ENCODE measurements at regions not wholly inside any gene's neighbourhood (a gene's known extent, or its start where the extent isn't known, plus 50 kb on each side); places are given as distances from the start of the nearest gene placed in this dataset.

DNA sequence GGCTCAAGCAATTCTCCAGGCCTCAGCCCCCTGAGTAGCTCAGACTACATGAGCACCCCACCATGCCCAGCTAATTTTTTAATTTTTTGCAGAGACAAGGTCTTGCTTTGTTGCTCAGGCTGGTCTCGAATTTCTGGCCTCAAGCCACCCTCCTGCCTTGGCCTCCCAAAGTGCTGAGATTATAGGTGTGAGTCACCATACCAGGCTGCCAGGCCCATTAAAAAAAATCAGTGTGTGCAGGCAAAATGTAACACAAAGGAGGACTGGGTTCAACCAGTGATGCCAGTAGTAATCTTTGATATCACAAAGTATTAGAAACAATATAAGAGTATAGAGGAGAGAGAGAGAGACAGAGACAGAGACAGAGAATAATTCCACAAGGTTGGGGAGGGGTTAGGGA lies 322.7 kb downstream of the MSX2 start:
- ATAC-seq: no peak
- no peak for TF ChIP-seq TOX (CRISPR knock-in tag; IDR thresholded peaks at IDR 0.05; ENCODE audit: borderline replicate concordance)
- no peak for TF ChIP-seq OSR1 (CRISPR knock-in tag; IDR thresholded peaks at IDR 0.05)
- no peak for TF ChIP-seq PPARA (CRISPR knock-in tag; IDR thresholded peaks at IDR 0.05; ENCODE audit: borderline replicate concordance)
- TF ChIP-seq, protein P1, sequence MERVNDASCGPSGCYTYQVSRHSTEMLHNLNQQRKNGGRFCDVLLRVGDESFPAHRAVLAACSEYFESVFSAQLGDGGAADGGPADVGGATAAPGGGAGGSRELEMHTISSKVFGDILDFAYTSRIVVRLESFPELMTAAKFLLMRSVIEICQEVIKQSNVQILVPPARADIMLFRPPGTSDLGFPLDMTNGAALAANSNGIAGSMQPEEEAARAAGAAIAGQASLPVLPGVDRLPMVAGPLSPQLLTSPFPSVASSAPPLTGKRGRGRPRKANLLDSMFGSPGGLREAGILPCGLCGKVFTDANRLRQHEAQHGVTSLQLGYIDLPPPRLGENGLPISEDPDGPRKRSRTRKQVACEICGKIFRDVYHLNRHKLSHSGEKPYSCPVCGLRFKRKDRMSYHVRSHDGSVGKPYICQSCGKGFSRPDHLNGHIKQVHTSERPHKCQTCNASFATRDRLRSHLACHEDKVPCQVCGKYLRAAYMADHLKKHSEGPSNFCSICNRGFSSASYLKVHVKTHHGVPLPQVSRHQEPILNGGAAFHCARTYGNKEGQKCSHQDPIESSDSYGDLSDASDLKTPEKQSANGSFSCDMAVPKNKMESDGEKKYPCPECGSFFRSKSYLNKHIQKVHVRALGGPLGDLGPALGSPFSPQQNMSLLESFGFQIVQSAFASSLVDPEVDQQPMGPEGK (CRISPR knock-in tag; IDR thresholded peaks at IDR 0.05; ENCODE audit: borderline replicate concordance): no peak

DNA sequence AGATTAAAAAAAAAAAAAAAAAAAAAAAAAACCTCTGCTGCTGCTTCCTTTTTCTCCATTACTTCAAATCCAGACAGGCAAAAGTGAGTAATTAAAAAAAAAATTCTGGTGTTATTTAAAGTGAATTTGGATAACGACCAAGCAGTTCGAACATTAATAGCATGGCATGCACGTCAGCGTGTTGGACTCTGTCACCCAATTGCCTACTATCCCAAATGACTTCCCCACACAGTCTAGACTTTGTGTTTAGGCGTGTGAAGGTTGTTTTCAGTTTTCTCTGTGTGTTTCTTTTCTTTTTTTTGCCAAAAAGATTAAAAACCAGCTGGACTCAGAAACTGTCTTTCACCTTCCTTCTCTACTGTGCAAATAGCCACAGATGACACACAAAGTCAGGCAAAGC lies 321.4 kb downstream of the MSX2 start:
- no peak for ATAC-seq

DNA sequence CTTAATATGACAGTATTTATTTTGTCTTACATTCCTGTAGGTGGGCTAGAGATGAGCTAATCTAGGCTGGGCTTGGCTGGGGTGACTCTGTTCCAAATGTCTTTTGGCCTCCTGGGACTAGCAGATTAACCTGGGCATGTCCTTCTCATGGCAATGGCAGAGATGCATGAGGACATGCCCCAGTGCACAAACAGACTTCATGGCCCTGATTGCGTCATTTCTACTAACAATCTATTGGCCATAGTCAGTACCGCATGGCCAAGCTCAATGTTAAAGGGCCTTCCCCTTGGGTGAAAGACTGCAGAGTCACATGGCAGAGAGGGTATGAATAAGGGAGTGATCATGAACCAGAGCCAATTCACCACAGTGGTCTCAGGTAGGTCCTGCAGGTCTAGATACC lies 313.4 kb downstream of the MSX2 start:
- TF ChIP-seq TCF4 (CRISPR knock-in tag; IDR thresholded peaks at IDR 0.05; ENCODE audit: borderline replicate concordance) (no peak), TOX (CRISPR knock-in tag; IDR thresholded peaks at IDR 0.05; ENCODE audit: borderline replicate concordance) (no peak)
- no peak for ATAC-seq

More for the DNA sequence above, 321.4 kb downstream of the MSX2 start:
- no peak for TF ChIP-seq SNAI2 (CRISPR knock-in tag; IDR thresholded peaks at IDR 0.05)
- no peak for TF ChIP-seq ESRRG (CRISPR knock-in tag; IDR thresholded peaks at IDR 0.05)
- TF ChIP-seq ZFP30 (CRISPR knock-in tag; IDR thresholded peaks at IDR 0.05): no peak
- TF ChIP-seq ISL1 (CRISPR knock-in tag; IDR thresholded peaks at IDR 0.05): no peak
- no peak for TF ChIP-seq PPARA (CRISPR knock-in tag; IDR thresholded peaks at IDR 0.05; ENCODE audit: borderline replicate concordance)
- TF ChIP-seq ARNTL (CRISPR knock-in tag; IDR thresholded peaks at IDR 0.05; ENCODE audit: borderline replicate concordance, low read depth): no peak
- TF ChIP-seq ZNF70 (CRISPR knock-in tag; IDR thresholded peaks at IDR 0.05): no peak
- TF ChIP-seq, protein P2, sequence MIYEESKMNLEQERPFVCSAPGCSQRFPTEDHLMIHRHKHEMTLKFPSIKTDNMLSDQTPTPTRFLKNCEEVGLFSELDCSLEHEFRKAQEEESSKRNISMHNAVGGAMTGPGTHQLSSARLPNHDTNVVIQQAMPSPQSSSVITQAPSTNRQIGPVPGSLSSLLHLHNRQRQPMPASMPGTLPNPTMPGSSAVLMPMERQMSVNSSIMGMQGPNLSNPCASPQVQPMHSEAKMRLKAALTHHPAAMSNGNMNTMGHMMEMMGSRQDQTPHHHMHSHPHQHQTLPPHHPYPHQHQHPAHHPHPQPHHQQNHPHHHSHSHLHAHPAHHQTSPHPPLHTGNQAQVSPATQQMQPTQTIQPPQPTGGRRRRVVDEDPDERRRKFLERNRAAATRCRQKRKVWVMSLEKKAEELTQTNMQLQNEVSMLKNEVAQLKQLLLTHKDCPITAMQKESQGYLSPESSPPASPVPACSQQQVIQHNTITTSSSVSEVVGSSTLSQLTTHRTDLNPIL (CRISPR knock-in tag; IDR thresholded peaks at IDR 0.05; ENCODE audit: low read depth): no peak
- TF ChIP-seq ZC3H10 (CRISPR knock-in tag; IDR thresholded peaks at IDR 0.05): no peak
- TF ChIP-seq, protein P3, sequence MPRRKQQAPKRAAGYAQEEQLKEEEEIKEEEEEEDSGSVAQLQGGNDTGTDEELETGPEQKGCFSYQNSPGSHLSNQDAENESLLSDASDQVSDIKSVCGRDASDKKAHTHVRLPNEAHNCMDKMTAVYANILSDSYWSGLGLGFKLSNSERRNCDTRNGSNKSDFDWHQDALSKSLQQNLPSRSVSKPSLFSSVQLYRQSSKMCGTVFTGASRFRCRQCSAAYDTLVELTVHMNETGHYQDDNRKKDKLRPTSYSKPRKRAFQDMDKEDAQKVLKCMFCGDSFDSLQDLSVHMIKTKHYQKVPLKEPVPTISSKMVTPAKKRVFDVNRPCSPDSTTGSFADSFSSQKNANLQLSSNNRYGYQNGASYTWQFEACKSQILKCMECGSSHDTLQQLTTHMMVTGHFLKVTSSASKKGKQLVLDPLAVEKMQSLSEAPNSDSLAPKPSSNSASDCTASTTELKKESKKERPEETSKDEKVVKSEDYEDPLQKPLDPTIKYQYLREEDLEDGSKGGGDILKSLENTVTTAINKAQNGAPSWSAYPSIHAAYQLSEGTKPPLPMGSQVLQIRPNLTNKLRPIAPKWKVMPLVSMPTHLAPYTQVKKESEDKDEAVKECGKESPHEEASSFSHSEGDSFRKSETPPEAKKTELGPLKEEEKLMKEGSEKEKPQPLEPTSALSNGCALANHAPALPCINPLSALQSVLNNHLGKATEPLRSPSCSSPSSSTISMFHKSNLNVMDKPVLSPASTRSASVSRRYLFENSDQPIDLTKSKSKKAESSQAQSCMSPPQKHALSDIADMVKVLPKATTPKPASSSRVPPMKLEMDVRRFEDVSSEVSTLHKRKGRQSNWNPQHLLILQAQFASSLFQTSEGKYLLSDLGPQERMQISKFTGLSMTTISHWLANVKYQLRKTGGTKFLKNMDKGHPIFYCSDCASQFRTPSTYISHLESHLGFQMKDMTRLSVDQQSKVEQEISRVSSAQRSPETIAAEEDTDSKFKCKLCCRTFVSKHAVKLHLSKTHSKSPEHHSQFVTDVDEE (CRISPR knock-in tag; IDR thresholded peaks at IDR 0.05): no peak
- TF ChIP-seq, protein P4, sequence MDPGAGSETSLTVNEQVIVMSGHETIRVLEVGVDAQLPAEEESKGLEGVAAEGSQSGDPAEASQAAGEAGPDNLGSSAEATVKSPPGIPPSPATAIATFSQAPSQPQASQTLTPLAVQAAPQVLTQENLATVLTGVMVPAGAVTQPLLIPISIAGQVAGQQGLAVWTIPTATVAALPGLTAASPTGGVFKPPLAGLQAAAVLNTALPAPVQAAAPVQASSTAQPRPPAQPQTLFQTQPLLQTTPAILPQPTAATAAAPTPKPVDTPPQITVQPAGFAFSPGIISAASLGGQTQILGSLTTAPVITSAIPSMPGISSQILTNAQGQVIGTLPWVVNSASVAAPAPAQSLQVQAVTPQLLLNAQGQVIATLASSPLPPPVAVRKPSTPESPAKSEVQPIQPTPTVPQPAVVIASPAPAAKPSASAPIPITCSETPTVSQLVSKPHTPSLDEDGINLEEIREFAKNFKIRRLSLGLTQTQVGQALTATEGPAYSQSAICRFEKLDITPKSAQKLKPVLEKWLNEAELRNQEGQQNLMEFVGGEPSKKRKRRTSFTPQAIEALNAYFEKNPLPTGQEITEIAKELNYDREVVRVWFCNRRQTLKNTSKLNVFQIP (CRISPR knock-in tag; IDR thresholded peaks at IDR 0.05; ENCODE audit: borderline replicate concordance, low read depth): no peak
- TF ChIP-seq ZFP3 (CRISPR knock-in tag; IDR thresholded peaks at IDR 0.05): no peak
- TF ChIP-seq TOX (CRISPR knock-in tag; IDR thresholded peaks at IDR 0.05; ENCODE audit: borderline replicate concordance): no peak
- TF ChIP-seq RARB (CRISPR knock-in tag; IDR thresholded peaks at IDR 0.05): no peak
- TF ChIP-seq, protein P5, sequence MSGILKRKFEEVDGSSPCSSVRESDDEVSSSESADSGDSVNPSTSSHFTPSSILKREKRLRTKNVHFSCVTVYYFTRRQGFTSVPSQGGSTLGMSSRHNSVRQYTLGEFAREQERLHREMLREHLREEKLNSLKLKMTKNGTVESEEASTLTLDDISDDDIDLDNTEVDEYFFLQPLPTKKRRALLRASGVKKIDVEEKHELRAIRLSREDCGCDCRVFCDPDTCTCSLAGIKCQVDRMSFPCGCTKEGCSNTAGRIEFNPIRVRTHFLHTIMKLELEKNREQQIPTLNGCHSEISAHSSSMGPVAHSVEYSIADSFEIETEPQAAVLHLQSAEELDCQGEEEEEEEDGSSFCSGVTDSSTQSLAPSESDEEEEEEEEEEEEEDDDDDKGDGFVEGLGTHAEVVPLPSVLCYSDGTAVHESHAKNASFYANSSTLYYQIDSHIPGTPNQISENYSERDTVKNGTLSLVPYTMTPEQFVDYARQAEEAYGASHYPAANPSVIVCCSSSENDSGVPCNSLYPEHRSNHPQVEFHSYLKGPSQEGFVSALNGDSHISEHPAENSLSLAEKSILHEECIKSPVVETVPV (CRISPR knock-in tag; IDR thresholded peaks at IDR 0.05): no peak
- TF ChIP-seq CSDC2 (CRISPR knock-in tag; IDR thresholded peaks at IDR 0.05): no peak

DNA sequence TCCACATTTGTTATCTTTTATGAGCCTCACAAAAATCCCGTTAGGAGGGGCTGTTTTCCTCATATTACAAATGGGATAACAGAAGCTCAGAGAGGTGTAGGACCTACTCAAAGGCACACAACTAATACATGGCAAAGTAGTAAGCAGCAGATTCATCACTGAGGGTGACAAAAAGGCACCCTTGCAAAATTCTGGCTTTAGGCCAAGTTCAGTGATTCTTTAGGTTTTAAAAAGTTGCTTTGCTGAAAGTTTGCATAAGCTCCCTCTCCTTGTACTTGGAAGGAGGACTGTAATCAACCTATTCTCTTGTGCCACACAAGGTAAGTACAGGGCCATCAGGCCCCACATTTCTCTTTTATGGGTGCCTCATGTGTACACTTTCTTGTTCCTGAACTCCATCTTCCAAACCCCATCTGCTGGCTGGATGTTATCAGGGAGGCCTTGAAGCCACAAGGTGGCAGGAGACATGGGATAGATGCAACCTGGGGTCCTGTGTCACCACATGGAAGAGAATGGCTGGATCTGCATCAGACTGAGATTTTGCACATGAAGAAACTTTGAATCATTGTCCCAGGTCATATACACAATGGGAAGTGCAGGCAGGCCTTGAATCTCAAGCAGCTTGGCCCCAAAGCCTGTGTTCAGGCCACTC lies 311.6 kb downstream of the MSX2 start:
- ATAC-seq: no peak
- TF ChIP-seq ZFP30 (CRISPR knock-in tag; IDR thresholded peaks at IDR 0.05) (no peak), TCF4 (CRISPR knock-in tag; IDR thresholded peaks at IDR 0.05; ENCODE audit: borderline replicate concordance) (no peak), BACH2 (CRISPR knock-in tag; IDR thresholded peaks at IDR 0.05; ENCODE audit: borderline replicate concordance) (no peak), PPARA (CRISPR knock-in tag; IDR thresholded peaks at IDR 0.05; ENCODE audit: borderline replicate concordance) (no peak), ZNF565 (CRISPR knock-in tag; conservative IDR thresholded peaks at IDR 0.05; ENCODE audit: low read depth) (no peak), ZNF70 (CRISPR knock-in tag; IDR thresholded peaks at IDR 0.05) (no peak), GLIS3 (CRISPR knock-in tag; IDR thresholded peaks at IDR 0.05) (no peak)
